ENCODE measurements at regions not wholly inside any gene's neighbourhood (a gene's known extent, or its start where the extent isn't known, plus 50 kb on each side); places are given as distances from the start of the nearest gene placed in this dataset.

GRCh38 chrX:132294192-132294591, 74.9 kb upstream of the RAP2C start:
- TF ChIP-seq POLR2A (IDR thresholded peaks at IDR 0.05) = no peak
- TF ChIP-seq CTCF (IDR thresholded peaks at IDR 0.05) = no peak
